GM19397 (cell line): ENCODE measurements at regions not wholly inside any gene's neighbourhood (a gene's known extent, or its start where the extent isn't known, plus 50 kb on each side); places are given as distances from the start of the nearest gene placed in this dataset.
A peak's percentile ranks its signal among the peaks of the same experiment; 100 is the strongest.

Experiments used
- ATAC-seq: cut with Tn5 transposase; IDR thresholded peaks from one replicate; pipeline ENCODE4 v1.9.1; 2021; ENCODE audit warnings: mild to moderate bottlenecking, moderate library complexity; ENCODE audit not compliant: unreplicated experiment

GRCh38 chr12:89947437-89948270, 239.0 kb upstream of the ATP2B1 start:
- ATAC-seq = no peak

- no peak for ATAC-seq
Observed at GRCh38 chr12:89946518-89947135, 238.0 kb upstream of the ATP2B1 start.

GRCh38 chr12:89945123-89945522, 236.5 kb upstream of the ATP2B1 start:
- no peak for ATAC-seq

- ATAC-seq = no peak
Observed at GRCh38 chr12:89943463-89943862, 234.8 kb upstream of the ATP2B1 start.

GRCh38 chr12:89941436-89941835, 232.8 kb upstream of the ATP2B1 start:
- ATAC-seq = no peak

- no peak for ATAC-seq
Observed at GRCh38 chr12:89939522-89940215, 231.0 kb upstream of the ATP2B1 start.

GRCh38 chr12:89936631-89937030, 228.0 kb upstream of the ATP2B1 start:
- no peak for ATAC-seq

GRCh38 chr12:89935850-89936249, 227.2 kb upstream of the ATP2B1 start:
- peak; percentile 75 for ATAC-seq

- no peak for ATAC-seq
Observed at GRCh38 chr12:89933911-89934310, 225.3 kb upstream of the ATP2B1 start.

- ATAC-seq = no peak
Observed at GRCh38 chr12:89932954-89933353, 224.3 kb upstream of the ATP2B1 start.

- no peak for ATAC-seq
Observed at GRCh38 chr12:89928467-89928866, 219.8 kb upstream of the ATP2B1 start.

- ATAC-seq = peak; percentile 96
Observed at GRCh38 chr12:89927226-89927698, 218.6 kb upstream of the ATP2B1 start.

GRCh38 chr12:89924191-89924590, 215.6 kb upstream of the ATP2B1 start:
- no peak for ATAC-seq

- ATAC-seq = no peak
Observed at GRCh38 chr12:89923091-89923490, 214.5 kb upstream of the ATP2B1 start.

- no peak for ATAC-seq
Observed at GRCh38 chr12:89920866-89921265, 212.2 kb upstream of the ATP2B1 start.

GRCh38 chr12:89919241-89919906, 210.7 kb upstream of the ATP2B1 start:
- ATAC-seq = no peak

- no peak for ATAC-seq
Observed at GRCh38 chr12:89918172-89918846, 209.7 kb upstream of the ATP2B1 start.

- no peak for ATAC-seq
Observed at GRCh38 chr12:89909753-89910152, 201.1 kb upstream of the ATP2B1 start.

GRCh38 chr12:89907659-89908058, 199.0 kb upstream of the ATP2B1 start:
- ATAC-seq = no peak

GRCh38 chr12:89906824-89907223, 198.2 kb upstream of the ATP2B1 start:
- ATAC-seq = no peak

- no peak for ATAC-seq
Observed at GRCh38 chr12:89906178-89906577, 197.5 kb upstream of the ATP2B1 start.
